Thoracic aorta (tissue), 2 donors: ENCODE measurements at regions not wholly inside any gene's neighbourhood (a gene's known extent, or its start where the extent isn't known, plus 50 kb on each side); places are given as distances from the start of the nearest gene placed in this dataset.

Experiments used
- ATAC-seq: fragments of 150-250 bp; one replicate; pipeline ENCODE4 v1.8.0; 2017; ENCODE audit warnings: low read depth; ENCODE audit not compliant: insufficient number of reproducible peaks, low FRiP score
- DNase-seq: peaks from one replicate; pipeline ENCODE4 v3.0.0-alpha.2; 2020; ENCODE audit warnings: low spot score
- H3K27ac ChIP-seq, 2 donors: fragments of 200-600 bp; sonication (generic); 1 replicate in 1 of 2; 2 replicates in 1 of 2; pipeline ENCODE4 v1.5.1; 2016; ENCODE audit warnings: mild to moderate bottlenecking in 2 of 2, moderate library complexity in 2 of 2
- H3K27me3 ChIP-seq: fragments of 200-600 bp; sonication (generic); replicated peaks from 2 replicates; pipeline ENCODE4 v1.6.0; 2016; ENCODE audit warnings: mild to moderate bottlenecking; ENCODE audit not compliant: insufficient read depth
- H3K36me3 ChIP-seq: fragments of 200-600 bp; sonication (generic); one replicate; pipeline ENCODE4 v1.5.1; 2016
- H3K4me1 ChIP-seq, 2 donors: fragments of 200-600 bp; sonication (generic); 1 replicate in 1 of 2; 2 replicates in 1 of 2; pipeline versions ENCODE4 v1.5.1 to v1.6.0; 2016; ENCODE audit warnings: low read depth in 2 of 2, mild to moderate bottlenecking in 1 of 2; ENCODE audit not compliant: control insufficient read depth in 1 of 2
- H3K4me3 ChIP-seq: fragments of 200-600 bp; sonication (generic); 2 replicates; pipeline ENCODE4 v1.5.1; 2016; ENCODE audit warnings: mild to moderate bottlenecking
- H3K9me3 ChIP-seq: fragments of 200-600 bp; sonication (generic); 2 replicates; pipeline ENCODE4 v1.5.1; 2016
- TF ChIP-seq, protein P1 (sequence below): fragments of 200-600 bp; sonication (generic); IDR thresholded peaks from one replicate; pipeline ENCODE4 v1.5.1; 2019; ENCODE audit warnings: antibody characterized with exemption

DNA sequence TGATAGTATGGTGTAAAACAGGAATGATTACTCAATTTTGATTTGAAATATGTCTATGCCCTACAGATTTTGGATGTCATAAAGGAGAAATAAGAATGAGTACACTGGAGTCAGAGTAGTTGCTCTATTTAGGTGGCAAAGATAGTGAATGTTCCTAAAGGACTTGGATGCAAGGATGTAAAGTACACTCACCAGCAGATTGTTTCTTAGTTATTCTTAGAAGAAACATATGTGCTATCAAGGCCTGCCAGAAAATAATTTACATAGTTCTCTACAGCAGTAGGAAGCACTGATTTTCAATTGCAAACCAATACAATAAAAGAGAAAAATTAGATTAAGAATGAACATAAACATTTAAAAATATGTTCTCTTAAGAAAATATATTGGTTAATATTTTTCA lies 259.4 kb downstream of the PPP1R3A start:
- Histone ChIP-seq H3K27me3 (no peaks in the 10 kb centered on the region), H3K27ac (no peak overlapping the region), H3K9me3 (peaks cover 4% of the 10 kb centered on the region), H3K4me1 (no peaks in the 10 kb centered on the region), H3K36me3 (no peaks in the 10 kb centered on the region), H3K4me3 (no peak overlapping the region)
- ATAC-seq (no peak), DNase-seq (no peak)
- TF ChIP-seq, protein P1, sequence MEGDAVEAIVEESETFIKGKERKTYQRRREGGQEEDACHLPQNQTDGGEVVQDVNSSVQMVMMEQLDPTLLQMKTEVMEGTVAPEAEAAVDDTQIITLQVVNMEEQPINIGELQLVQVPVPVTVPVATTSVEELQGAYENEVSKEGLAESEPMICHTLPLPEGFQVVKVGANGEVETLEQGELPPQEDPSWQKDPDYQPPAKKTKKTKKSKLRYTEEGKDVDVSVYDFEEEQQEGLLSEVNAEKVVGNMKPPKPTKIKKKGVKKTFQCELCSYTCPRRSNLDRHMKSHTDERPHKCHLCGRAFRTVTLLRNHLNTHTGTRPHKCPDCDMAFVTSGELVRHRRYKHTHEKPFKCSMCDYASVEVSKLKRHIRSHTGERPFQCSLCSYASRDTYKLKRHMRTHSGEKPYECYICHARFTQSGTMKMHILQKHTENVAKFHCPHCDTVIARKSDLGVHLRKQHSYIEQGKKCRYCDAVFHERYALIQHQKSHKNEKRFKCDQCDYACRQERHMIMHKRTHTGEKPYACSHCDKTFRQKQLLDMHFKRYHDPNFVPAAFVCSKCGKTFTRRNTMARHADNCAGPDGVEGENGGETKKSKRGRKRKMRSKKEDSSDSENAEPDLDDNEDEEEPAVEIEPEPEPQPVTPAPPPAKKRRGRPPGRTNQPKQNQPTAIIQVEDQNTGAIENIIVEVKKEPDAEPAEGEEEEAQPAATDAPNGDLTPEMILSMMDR, result no peak

DNA sequence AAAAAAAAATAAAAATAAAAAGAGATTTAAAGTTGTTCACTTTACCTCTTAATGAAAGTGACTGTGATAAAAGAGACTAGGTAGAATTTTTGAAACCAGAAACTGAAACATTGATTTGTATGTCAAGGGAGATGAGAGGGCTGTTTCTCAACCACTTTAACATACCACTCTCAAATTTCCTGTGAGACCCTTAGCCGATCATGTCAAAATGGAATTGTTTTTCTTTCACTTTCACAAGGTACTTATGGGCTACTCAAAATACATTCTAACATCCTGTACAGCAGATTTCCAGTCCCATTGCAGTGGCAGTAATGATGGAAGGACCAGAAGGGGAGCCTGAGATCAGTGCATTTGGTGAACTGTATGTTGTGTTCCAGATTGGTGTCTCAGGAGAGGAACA lies 261.2 kb downstream of the PPP1R3A start:
- DNase-seq (no peak), ATAC-seq (no peak)
- Histone ChIP-seq H3K4me3 (no peak overlapping the region), H3K27me3 (no peaks in the 10 kb centered on the region), H3K9me3 (no peaks in the 10 kb centered on the region), H3K36me3 (no peaks in the 10 kb centered on the region), H3K27ac (no peak overlapping the region), H3K4me1 (peaks cover 2 to 3% of the 10 kb centered on the region in 2 donors)
- TF ChIP-seq, protein P1, result no peak

DNA sequence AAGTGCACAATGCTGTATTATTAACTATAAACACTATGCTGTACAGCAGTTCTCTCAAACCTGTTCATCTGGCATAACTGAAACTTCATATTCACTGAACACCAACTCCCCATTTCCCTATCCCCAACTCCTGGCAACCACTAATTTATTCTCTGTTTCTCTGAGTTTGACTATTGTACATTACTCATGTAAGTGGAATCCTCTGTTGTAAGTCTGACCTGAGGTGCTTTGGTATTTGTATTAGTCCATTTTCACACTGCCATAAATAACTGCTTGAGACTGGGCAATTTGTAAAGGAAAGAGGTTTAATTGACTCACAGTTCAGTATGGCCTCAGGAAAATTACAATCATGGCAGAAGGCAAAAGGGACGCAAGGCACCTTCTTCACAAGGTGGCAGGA lies 266.3 kb downstream of the PPP1R3A start:
- Histone ChIP-seq H3K4me1 (peaks cover 3 to 16% of the 10 kb centered on the region in 2 donors), H3K27ac (no peak overlapping the region), H3K9me3 (no peaks in the 10 kb centered on the region), H3K4me3 (no peak overlapping the region), H3K36me3 (no peaks in the 10 kb centered on the region), H3K27me3 (no peaks in the 10 kb centered on the region)
- TF ChIP-seq, protein P1, result no peak
- ATAC-seq (peak; percentile 78), DNase-seq (no peak)

DNA sequence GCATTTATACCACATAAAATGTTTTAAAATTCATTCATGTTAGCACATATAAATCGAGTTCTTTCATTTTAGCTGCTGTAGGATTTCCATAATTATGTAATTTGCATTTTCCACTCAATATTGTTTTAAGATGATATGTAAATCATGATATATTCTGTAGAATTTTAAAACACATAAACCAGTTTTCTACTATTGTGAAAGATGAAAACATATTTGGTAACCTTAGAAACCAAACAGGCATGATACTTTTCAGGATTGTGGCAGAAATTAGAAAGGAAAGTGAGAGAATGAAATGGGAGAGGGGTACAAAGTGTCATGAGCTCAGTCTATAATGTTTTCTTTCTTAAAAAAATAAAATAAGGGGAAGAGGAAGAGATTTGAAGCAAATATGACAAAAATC lies 269.3 kb downstream of the PPP1R3A start:
- H3K27me3 ChIP-seq, result no peaks in the 10 kb centered on the region
- TF ChIP-seq, protein P1, result no peak
- H3K27ac ChIP-seq, result no peak overlapping the region
- peaks cover 3 to 29% of the 10 kb centered on the region in 2 donors for H3K4me1 ChIP-seq
- no peaks in the 10 kb centered on the region for H3K9me3 ChIP-seq
- ATAC-seq, result no peak
- no peak for DNase-seq
- no peak overlapping the region for H3K4me3 ChIP-seq
- no peaks in the 10 kb centered on the region for H3K36me3 ChIP-seq

DNA sequence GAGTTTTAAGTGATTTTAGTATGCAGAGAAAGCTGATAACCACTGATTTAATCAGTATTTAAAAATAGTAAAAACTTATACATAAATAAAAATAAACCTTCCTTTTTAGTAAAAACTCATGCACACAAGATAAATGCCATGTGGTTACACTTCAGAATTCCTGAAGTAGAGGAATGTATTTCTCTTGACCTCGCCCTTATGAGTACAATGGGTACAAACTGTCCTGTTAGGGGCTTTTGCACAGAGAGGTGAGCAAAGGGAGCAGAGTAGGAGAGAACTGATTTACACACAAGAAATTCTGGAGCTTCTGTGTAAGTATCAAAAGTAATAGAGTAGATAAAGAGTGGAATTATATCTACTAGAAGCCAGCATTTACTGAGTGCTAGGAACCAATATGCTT lies 279.6 kb downstream of the PPP1R3A start:
- no peaks in the 10 kb centered on the region for H3K4me1 ChIP-seq
- no peak overlapping the region for H3K4me3 ChIP-seq
- TF ChIP-seq, protein P1, result no peak
- ATAC-seq, result no peak
- no peaks in the 10 kb centered on the region for H3K9me3 ChIP-seq
- DNase-seq, result no peak
- no peaks in the 10 kb centered on the region for H3K27me3 ChIP-seq
- no peaks in the 10 kb centered on the region for H3K36me3 ChIP-seq
- no peak overlapping the region for H3K27ac ChIP-seq
